NB4 (cell line): ENCODE measurements at regions not wholly inside any gene's neighbourhood (a gene's known extent, or its start where the extent isn't known, plus 50 kb on each side); places are given as distances from the start of the nearest gene placed in this dataset.

Experiments
- CTCF ChIP-seq: IDR thresholded peaks from one replicate; pipeline ENCODE4 v1.5.1; 2012; ENCODE audit warnings: low read depth, low read length
- MAX ChIP-seq: IDR thresholded peaks from 2 replicates; pipeline ENCODE4 v1.6.1; 2011; ENCODE audit warnings: low read depth, low read length
- MYC ChIP-seq: IDR thresholded peaks from 2 replicates; pipeline ENCODE4 v1.6.1; 2011; ENCODE audit warnings: low read depth, low read length

GRCh38 chr6:164502833-164503232 is 806.6 kb downstream of the C6orf118 start:
- TF ChIP-seq MAX: no peak
- no peak for TF ChIP-seq CTCF
- no peak for TF ChIP-seq MYC
